Central memory CD8-positive, alpha-beta T cell (primary cell): ENCODE measurements at regions not wholly inside any gene's neighbourhood (a gene's known extent, or its start where the extent isn't known, plus 50 kb on each side); places are given as distances from the start of the nearest gene placed in this dataset.

Experiments
- ATAC-seq: fragments of 150-1000 bp; cut with Tn5 transposase; replicated peaks from 2 replicates; pipeline ENCODE4 v1.10.0; 2022; ENCODE audit warnings: mild to moderate bottlenecking, moderate FRiP score, moderate number of reproducible peaks; ENCODE audit not compliant: poor library complexity, severe bottlenecking; ENCODE audit errors: extremely low read depth
- DNase-seq, 2 donors: peaks; one replicate each; pipeline ENCODE4 v3.0.0; 2021; ENCODE audit warnings: low spot score in 2 of 2
- H3K27ac Mint-ChIP-seq: one replicate; pipeline ENCODE4 v1.8.0; 2022; ENCODE audit warnings: low read depth, mild to moderate bottlenecking, moderate library complexity, mixed read lengths
- H3K27me3 Mint-ChIP-seq: one replicate; pipeline ENCODE4 v1.8.0; 2022; ENCODE audit warnings: mixed read lengths
- H3K36me3 Mint-ChIP-seq: one replicate; pipeline ENCODE4 v1.8.0; 2022; ENCODE audit warnings: mild to moderate bottlenecking, moderate library complexity, mixed read lengths; ENCODE audit not compliant: insufficient read depth
- H3K4me1 Mint-ChIP-seq: one replicate; pipeline ENCODE4 v1.8.0; 2022; ENCODE audit warnings: mixed read lengths
- H3K4me3 Mint-ChIP-seq: one replicate; pipeline ENCODE4 v1.8.0; 2022; ENCODE audit warnings: mild to moderate bottlenecking, moderate library complexity, mixed read lengths
- H3K9me3 Mint-ChIP-seq: one replicate; pipeline ENCODE4 v1.8.0; 2022; ENCODE audit warnings: mixed read lengths

DNA sequence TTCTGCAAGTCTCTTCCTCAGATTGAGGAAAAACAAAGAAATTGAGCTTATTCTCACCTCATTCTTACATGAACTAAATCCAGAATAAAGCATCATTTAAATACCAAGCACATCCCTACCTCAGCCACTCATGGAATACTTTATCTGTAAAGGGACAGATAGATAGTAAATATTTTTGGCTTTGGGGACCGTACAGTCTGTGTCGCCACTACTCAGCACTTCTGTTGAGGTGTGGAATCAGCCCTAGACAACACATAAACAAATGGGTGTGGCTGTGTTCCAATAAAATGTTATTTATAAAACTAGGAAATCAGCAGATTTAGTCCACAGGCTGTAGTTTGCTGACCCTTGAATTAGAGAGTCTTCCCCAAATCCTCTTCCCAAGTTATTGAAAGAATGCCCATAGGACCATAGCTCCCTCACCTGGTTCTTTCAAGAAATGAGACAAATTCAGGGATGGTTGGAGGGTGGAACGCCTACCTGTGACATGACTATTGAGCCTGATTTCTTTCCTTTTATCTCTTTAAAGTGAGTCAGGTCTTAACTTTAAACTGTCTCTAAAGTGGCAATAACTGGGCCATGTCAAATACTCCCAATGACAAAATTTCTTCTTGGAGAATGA, 878.5 kb downstream of the USP25 start:
- no peaks in the 10 kb centered on the region for H3K4me1 Mint-ChIP-seq
- peaks cover 11% of the 10 kb centered on the region for H3K9me3 Mint-ChIP-seq
- no peak overlapping the region for H3K4me3 Mint-ChIP-seq
- H3K36me3 Mint-ChIP-seq = no peaks in the 10 kb centered on the region
- H3K27me3 Mint-ChIP-seq = no peaks in the 10 kb centered on the region
- no peak overlapping the region for H3K27ac Mint-ChIP-seq
- ATAC-seq = no peak
- DNase-seq = no peak

- H3K4me3 Mint-ChIP-seq = no peak overlapping the region
- H3K27ac Mint-ChIP-seq = no peak overlapping the region
- no peaks in the 10 kb centered on the region for H3K27me3 Mint-ChIP-seq
- no peak for ATAC-seq
- H3K4me1 Mint-ChIP-seq = no peaks in the 10 kb centered on the region
- H3K36me3 Mint-ChIP-seq = peaks cover 3% of the 10 kb centered on the region
- H3K9me3 Mint-ChIP-seq = peaks cover 15% of the 10 kb centered on the region
- DNase-seq = no peak
Observed at GRCh38 chr21:16619281-16619680, 889.5 kb downstream of the USP25 start.

DNA sequence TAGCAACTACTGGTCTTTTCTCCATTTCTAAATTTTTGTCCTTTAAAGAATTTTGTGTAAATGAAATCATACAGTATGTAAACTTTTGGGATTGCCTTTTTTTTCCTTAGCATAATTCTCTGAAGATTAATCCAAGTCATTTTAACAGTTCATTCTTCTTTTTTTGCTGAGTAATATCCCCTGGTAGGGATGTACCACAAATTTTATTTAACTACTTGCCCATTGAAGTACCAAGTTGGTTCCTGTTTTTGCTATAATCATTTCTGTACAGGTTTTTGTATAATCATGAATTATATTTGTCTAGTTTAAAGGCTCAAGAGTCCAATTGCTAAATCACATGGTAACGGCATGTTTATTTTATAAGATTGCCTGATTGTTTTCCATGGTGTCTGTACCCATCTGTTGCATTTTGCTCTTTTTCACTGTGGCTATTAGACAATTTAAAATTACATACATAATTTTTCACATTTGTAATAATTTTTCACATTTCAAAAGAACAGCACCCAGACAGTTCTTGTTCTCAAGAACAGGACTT, 891.1 kb downstream of the USP25 start:
- ATAC-seq = no peak
- no peaks in the 10 kb centered on the region for H3K27me3 Mint-ChIP-seq
- H3K9me3 Mint-ChIP-seq = peaks cover 15% of the 10 kb centered on the region
- H3K4me1 Mint-ChIP-seq = no peaks in the 10 kb centered on the region
- no peak overlapping the region for H3K4me3 Mint-ChIP-seq
- H3K27ac Mint-ChIP-seq = no peak overlapping the region
- peaks cover 3% of the 10 kb centered on the region for H3K36me3 Mint-ChIP-seq
- no peak for DNase-seq

DNA sequence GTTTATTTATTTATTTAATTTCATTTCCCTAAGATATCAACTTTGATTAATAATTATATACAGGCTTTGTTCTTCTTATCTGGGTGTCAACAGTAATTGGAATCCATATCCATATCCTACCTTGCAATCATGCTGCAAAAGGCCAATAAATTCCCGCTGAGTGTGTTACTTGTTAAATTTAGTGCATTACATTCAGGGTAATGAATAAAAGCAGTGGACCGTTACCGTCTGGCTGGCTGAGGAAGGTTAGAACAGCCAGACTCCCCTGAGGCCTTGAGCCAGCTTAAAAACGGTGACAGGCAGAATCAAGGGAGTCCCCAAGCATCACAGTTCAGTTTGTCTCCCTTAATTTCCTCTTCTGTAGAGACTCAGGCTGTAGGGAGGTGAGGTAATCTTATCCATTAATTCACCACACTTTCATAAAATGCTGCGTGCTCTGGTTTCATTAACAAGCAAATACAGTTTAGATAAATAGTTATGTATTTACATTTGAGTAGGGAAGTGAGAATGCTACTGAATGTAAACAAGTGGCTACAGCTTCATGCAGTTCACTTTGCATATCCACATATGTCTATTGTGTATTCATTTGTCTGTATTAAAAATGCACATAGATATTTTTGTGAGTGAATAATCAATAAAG, 888.2 kb upstream of the CXADR start:
- H3K4me1 Mint-ChIP-seq = no peaks in the 10 kb centered on the region
- no peaks in the 10 kb centered on the region for H3K27me3 Mint-ChIP-seq
- peaks cover under 1% of the 10 kb centered on the region for H3K9me3 Mint-ChIP-seq
- DNase-seq (no peak), ATAC-seq (no peak)
- no peak overlapping the region for H3K4me3 Mint-ChIP-seq
- H3K36me3 Mint-ChIP-seq = peaks cover 3% of the 10 kb centered on the region
- no peak overlapping the region for H3K27ac Mint-ChIP-seq

DNA sequence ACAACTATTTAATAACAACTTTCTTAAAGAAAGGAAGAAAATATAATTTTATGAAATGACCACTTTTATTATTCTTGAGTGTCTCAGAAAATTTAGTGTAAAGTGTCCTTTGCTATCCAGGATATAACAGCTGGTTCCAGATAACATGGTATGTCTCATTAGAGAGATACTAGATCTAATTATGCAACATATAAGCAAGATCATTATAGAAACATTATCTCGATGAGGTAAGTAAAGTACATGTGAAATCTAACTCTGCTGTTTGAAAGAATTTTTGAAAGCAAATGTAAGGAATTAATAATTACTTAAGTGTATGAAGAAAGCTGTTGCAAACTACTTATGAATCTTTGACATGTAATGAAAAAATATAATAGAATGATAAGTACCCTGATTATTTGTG, 887.4 kb upstream of the CXADR start:
- no peak for DNase-seq

DNA sequence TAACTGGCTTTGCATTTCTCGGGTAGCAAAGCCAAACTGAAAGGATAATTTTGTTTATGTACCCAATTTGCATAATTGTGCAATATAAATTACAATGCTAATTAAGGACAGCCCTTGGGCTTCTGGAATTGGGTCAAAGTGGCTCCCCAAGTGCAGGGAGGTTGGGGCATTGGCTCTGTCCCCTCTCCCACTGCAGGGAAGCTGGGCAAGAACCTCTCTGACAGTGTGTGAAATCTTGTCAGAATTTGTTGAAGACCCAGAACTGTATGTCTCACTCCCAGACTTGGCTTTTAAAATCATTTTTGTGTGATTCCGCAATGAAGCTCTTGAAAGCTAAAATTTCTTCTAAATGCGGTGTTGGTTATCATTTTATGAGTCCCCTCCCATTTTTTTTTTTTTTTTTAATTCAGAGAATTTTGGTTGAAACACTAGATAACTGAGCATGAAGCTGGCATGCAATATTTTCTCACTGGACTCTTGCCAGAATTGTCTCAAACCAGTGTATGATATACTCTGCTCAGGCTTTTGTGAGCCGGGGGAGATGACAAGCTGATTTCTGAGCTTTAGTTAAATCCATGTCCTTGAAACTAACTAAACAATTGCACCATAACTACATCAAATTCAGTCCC, 878.9 kb upstream of the CXADR start:
- Mint-ChIP-seq H3K4me3 (no peak overlapping the region), H3K36me3 (no peaks in the 10 kb centered on the region), H3K9me3 (peaks cover 11% of the 10 kb centered on the region), H3K27me3 (no peaks in the 10 kb centered on the region), H3K4me1 (no peaks in the 10 kb centered on the region), H3K27ac (no peak overlapping the region)
- ATAC-seq (no peak), DNase-seq (no peak)

More for the DNA sequence above, 887.4 kb upstream of the CXADR start:
- no peak overlapping the region for H3K27ac Mint-ChIP-seq
- no peak for ATAC-seq
- peaks cover 3% of the 10 kb centered on the region for H3K36me3 Mint-ChIP-seq
- H3K4me1 Mint-ChIP-seq = no peaks in the 10 kb centered on the region
- H3K9me3 Mint-ChIP-seq = peaks cover 4% of the 10 kb centered on the region
- no peaks in the 10 kb centered on the region for H3K27me3 Mint-ChIP-seq
- no peak overlapping the region for H3K4me3 Mint-ChIP-seq

DNA sequence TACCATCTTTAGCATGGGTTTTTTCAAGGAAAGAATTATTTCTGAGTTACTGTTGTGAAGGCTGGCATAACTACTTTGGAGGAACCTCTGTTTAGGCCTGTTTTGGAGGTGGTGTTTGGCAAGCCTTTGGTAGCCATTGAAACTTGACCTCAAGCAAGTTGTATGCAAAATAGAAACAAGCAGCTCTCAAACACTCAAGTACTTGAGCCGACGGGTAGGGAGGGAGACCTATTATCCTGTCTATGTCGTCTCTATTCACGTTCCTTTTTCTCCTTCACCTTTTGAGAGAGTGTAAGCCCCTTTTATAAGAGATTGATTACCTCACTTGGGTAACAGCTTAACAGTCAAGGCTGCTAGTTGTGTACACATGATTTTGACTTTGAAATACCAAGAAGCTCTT, 878.3 kb upstream of the CXADR start:
- Mint-ChIP-seq H3K27me3 (no peaks in the 10 kb centered on the region), H3K9me3 (peaks cover 16% of the 10 kb centered on the region), H3K4me1 (no peaks in the 10 kb centered on the region), H3K27ac (no peak overlapping the region), H3K36me3 (no peaks in the 10 kb centered on the region), H3K4me3 (no peak overlapping the region)
- ATAC-seq = no peak
- DNase-seq = no peak

DNA sequence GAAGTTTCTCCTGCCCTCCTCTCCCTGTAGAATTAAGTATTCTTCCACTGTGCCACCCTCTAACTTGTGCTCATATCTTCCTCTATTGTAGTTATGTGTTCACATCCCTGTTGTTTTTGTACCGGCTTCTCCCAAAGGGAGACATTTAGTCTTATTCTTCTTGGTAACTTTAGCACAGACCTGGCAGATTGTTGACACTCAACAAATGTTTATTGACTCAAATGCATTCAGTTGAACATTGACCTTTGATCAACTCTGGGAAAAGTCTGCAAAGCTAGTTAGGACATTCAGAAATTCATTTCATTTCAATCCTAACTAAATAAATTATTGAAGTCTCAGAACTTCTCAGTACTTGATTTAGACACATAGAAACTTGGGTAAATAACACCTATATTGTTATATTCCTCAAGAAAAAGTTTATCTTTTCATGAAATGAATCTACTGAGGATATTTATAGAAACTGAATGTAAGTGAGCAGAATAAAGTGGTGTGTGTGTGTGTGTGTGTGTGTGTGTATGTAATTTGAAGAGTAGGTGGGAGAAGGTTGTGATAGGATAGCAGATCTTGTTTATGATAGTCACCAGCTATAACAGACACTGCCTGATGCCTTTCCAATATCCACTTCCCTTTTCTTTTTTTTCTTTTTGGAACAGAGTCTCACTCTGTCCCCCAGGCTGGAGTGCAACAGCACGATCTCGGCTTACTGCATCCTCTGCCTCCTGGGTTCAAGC, 872.4 kb upstream of the CXADR start:
- H3K9me3 Mint-ChIP-seq = peaks cover 7% of the 10 kb centered on the region
- no peak overlapping the region for H3K27ac Mint-ChIP-seq
- ATAC-seq (no peak), DNase-seq (no peak)
- H3K27me3 Mint-ChIP-seq = no peaks in the 10 kb centered on the region
- H3K4me3 Mint-ChIP-seq = no peak overlapping the region
- H3K4me1 Mint-ChIP-seq = no peaks in the 10 kb centered on the region
- no peaks in the 10 kb centered on the region for H3K36me3 Mint-ChIP-seq

- no peak for DNase-seq
- H3K36me3 Mint-ChIP-seq = no peaks in the 10 kb centered on the region
- H3K27me3 Mint-ChIP-seq = no peaks in the 10 kb centered on the region
- peaks cover 11% of the 10 kb centered on the region for H3K9me3 Mint-ChIP-seq
- ATAC-seq = no peak
- H3K27ac Mint-ChIP-seq = no peak overlapping the region
- no peak overlapping the region for H3K4me3 Mint-ChIP-seq
- no peaks in the 10 kb centered on the region for H3K4me1 Mint-ChIP-seq
Observed at GRCh38 chr21:16642353-16642752, 870.5 kb upstream of the CXADR start.

DNA sequence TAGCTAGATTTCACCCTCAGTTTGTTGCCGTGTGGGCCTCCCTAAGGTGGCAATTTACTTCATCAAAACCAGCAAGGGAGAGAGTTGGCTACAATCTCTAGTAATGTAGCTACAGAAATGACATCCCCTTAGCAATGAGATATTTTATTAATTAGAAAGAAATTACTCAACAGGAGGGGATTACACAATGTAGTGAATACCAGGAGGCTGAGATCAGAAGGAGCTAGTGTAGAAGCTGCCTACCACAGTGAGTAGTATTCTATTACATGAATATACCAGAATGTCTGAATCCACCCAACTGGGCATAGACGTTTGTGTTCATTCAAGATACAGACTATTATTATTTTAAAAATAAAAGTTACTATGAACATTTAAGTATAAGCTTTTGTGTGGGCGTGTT, 868.2 kb upstream of the CXADR start:
- ATAC-seq (no peak), DNase-seq (no peak)
- Mint-ChIP-seq H3K27me3 (no peaks in the 10 kb centered on the region), H3K4me3 (no peak overlapping the region), H3K36me3 (no peaks in the 10 kb centered on the region), H3K27ac (no peak overlapping the region), H3K9me3 (peaks cover 11% of the 10 kb centered on the region), H3K4me1 (no peaks in the 10 kb centered on the region)

DNA sequence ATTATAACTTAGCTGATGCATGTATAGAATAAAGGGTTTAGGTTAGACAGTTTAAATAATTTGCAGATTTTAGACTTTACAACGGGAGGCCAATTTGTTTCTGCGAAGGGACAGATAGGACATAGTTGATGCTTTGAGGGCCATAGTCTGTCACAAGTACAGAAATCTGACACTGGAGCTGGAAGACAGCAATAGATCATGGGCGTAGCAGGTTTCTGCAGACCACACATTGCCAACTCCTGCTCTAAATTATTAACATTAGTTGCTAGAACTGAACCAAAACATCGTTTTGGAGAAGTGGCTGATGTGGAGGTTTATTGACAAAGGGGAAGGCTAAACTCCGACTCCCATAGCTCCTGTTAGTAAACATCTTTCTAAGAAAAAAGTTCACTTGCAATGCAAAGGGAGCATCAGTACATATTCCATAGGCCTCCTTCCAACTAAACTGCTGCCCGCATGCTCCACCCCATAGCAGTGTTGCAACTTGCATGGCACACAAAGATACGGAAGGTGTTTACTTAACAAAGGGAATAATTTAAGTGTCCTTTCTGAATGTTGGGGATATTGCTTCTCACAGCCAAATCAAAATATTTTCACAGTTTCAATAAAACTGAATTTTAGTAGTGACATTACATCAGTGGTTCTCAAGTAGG, 862.0 kb upstream of the CXADR start:
- DNase-seq (no peak), ATAC-seq (no peak)
- Mint-ChIP-seq H3K27ac (no peak overlapping the region), H3K4me1 (no peaks in the 10 kb centered on the region), H3K9me3 (peaks cover 18% of the 10 kb centered on the region), H3K27me3 (no peaks in the 10 kb centered on the region), H3K36me3 (no peaks in the 10 kb centered on the region), H3K4me3 (no peak overlapping the region)

DNA sequence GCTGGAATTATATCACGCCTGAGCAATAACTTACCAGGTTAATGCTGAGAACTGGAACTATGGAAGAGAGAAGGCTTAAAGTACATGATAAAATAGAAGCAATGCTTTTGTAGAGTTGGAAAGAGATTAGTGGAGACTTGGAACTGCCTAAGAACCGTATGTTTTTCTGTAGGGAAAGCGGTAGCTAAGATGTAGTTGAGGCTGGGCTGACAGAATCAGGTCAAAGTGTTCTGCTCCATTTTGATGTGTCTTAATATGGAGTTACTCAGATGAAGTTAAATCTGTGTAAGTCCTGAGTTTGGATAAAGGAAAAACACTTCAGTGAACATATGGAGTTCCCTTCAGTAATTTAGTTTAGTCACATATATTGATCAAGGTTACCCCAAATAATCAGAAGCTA, 860.9 kb upstream of the CXADR start:
- H3K4me3 Mint-ChIP-seq = no peak overlapping the region
- ATAC-seq (no peak), DNase-seq (no peak)
- H3K27me3 Mint-ChIP-seq = no peaks in the 10 kb centered on the region
- no peaks in the 10 kb centered on the region for H3K36me3 Mint-ChIP-seq
- H3K9me3 Mint-ChIP-seq = peaks cover 18% of the 10 kb centered on the region
- H3K4me1 Mint-ChIP-seq = no peaks in the 10 kb centered on the region
- no peak overlapping the region for H3K27ac Mint-ChIP-seq
